ENCODE measurements at regions not wholly inside any gene's neighbourhood (a gene's known extent, or its start where the extent isn't known, plus 50 kb on each side); places are given as distances from the start of the nearest gene placed in this dataset.

GRCh38 chr6:159642481-159642880 lies 50.6 kb downstream of the SOD2 start:
- TF ChIP-seq CTCF (IDR thresholded peaks at IDR 0.05): no peak
- no peak for TF ChIP-seq EZH2 (IDR thresholded peaks at IDR 0.05; ENCODE audit: borderline replicate concordance, insufficient read depth, low read depth, low read length, poor library complexity, severe bottlenecking)

Measured in B cell (primary cell).